Lung microvascular endothelial cell (primary cell): ENCODE measurements at regions not wholly inside any gene's neighbourhood (a gene's known extent, or its start where the extent isn't known, plus 50 kb on each side); places are given as distances from the start of the nearest gene placed in this dataset.

Source experiments
- DNase-seq, 2 donors: peaks; one replicate each; pipeline versions ENCODE4 v3.0.0 to v3.0.0-alpha.2; 2010; ENCODE audit warnings: low read depth in 2 of 2

- no peak for DNase-seq
Observed at GRCh38 chr3:109210501-109210900, 74.0 kb downstream of the C3orf85 start.

DNA sequence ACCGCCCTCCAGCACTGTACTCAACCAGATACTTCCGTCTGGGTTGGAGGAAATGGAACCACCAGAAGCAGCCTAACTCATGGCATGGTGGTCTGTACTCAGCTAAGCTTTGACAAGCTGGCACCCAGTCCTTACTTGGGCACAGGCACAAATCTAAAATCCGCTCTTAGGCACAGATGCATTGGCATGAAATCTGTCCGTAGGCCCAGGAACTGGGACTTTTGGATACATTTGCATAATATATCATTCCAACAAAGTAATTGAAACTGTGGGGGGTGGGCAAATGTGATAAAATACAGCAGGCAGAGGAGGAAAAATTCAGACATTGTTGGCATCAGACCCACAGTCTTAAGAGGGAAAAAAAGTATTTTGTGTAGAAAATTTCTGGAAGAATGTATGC, 75.4 kb downstream of the C3orf85 start:
- DNase-seq, result no peak

- no peak for DNase-seq
Observed at GRCh38 chr3:109213321-109213720, 76.8 kb downstream of the C3orf85 start.

GRCh38 chr3:109224333-109224732, 87.8 kb downstream of the C3orf85 start:
- DNase-seq, result peak; percentile 2 to 11

DNA sequence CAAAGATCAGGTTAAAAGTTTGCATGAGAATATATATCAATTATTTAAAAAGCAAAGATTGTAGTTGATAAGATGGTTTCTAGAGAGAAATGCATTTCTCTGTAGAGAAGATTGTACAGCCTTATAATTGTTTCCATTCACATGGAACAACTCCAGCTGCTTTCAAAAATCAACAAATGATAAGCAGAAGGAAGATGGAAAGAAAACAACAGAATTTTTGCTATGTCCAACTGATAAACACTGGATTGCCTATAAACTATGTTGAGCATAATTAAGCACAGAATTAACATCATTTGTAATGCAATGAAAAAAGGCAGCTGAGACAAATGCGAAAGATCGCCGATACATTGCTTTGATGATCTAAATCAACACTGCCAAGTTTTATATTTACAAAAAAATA, 89.0 kb downstream of the C3orf85 start:
- DNase-seq, result no peak

- DNase-seq, result no peak
Observed at GRCh38 chr3:109228391-109229080, 87.8 kb downstream of the DPPA2 start.

GRCh38 chr3:109229174-109229847, 87.0 kb downstream of the DPPA2 start:
- no peak for DNase-seq

DNA sequence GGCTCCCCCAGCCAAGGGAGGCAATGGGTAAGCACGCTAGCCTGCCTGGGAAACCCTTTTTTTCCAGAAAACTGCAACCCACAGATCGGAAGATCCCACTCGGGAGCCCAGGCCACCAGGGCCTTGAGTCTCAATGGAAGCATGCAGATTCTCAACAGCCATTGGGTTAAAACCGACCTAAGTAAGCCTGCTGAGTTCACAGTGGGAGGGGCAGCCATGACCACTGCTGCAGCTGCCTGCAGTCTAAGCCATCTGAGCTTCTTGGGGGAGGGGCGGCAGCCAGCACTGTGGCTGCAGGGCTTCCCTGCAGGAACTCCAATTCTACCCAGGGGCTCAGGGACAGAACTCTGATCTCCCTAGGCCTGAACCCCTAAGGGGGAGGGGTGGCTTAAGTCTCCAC, 82.0 kb downstream of the DPPA2 start:
- no peak for DNase-seq

DNA sequence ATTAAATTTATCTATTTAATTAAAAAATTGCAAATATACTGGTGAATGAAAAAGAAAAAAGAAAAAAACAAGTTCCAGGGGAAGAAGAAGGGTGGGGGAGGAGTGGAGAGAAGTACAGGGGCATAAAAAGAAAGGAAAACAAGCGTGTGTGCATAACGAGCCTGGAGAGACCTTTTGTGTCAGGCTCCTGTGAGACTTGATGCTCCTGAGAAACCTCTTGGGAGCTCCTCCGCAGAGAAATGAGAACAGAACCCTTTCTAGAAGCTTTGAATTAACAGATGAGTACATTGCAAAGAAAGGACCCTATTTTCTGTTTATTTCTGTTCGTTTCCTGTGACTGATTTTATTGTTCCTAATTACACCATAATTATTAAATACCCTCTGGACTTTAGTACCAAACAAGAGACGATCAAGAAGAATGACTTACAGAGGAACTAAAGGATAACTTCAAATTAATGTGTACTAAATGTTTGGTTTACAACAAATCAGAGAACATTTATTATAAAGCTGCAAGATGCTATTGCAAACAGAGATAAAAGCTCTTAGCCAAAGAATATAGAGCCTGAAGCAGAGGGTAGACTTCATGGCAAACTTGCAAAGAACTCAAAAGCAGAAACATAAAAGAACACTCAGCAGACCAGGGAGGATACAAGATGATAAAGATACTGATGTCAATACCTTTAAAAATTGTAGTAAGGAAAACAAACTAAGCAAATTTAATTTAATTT, 74.7 kb downstream of the DPPA2 start:
- DNase-seq, result no peak

DNA sequence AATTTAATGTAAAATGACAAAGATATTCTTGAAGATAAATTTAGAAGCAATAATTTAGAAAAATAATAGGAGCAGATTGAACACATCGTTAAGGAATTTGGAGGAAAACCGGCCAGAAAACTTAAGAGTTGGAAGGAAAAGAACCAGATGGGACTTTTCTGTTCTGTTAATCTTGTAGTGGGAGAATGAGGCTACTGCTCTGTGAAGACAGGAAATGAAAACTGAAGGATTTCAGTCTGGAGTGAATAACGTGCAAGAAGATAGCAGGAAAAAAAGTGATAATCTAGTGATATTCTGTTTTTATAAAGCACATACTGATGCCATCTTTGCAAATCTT, 74.2 kb downstream of the DPPA2 start:
- DNase-seq, result no peak
